Adrenal gland (tissue), 9 donors: ENCODE measurements at regions not wholly inside any gene's neighbourhood (a gene's known extent, or its start where the extent isn't known, plus 50 kb on each side); places are given as distances from the start of the nearest gene placed in this dataset.
"Not testable (repeated sequence)": the region's sequence is repeated elsewhere in the genome, so short reads cannot be mapped to it uniquely, and the experiment has no call there.

Source experiments
- DNase-seq, 7 donors: peaks; one replicate each; pipeline ENCODE4 v3.0.0-alpha.2; 2019 to 2020
- H3K27ac ChIP-seq, 5 donors: fragments of 200-600 bp; sonication (generic) in 4 of 5; 1 replicate in 3 of 5; 2 replicates in 2 of 5; pipeline versions ENCODE4 v1.5.1 to v1.8.0; 2016 to 2020; ENCODE audit warnings: mild to moderate bottlenecking in 1 of 5
- H3K27me3 ChIP-seq: fragments of 200-600 bp; 2 replicates; pipeline ENCODE4 v1.8.0; 2021
- H3K36me3 ChIP-seq, 2 donors: fragments of 200-600 bp; replicated peaks in 1 of 2; 1 replicate in 1 of 2; 2 replicates in 1 of 2; pipeline versions ENCODE4 v1.5.1 to v1.8.0; 2018 to 2022
- H3K4me1 ChIP-seq, 2 donors: fragments of 200-600 bp; replicated peaks in 1 of 2; 1 replicate in 1 of 2; 2 replicates in 1 of 2; pipeline versions ENCODE4 v1.5.1 to v1.8.0; 2018 to 2021
- H3K4me3 ChIP-seq, 4 donors: fragments of 200-600 bp; sonication (generic) in 3 of 4; one replicate each; pipeline ENCODE4 v1.5.1; 2016 to 2018
- H3K9me3 ChIP-seq, 3 donors: fragments of 200-600 bp; sonication (generic) in 1 of 3; replicated peaks in 1 of 3; 1 replicate in 2 of 3; 2 replicates in 1 of 3; pipeline versions ENCODE4 v1.5.1 to v1.8.0; 2016 to 2021
- CTCF ChIP-seq, 6 experiments: fragments of 450-650 bp in 4 of 6; fragments of 200-600 bp in 2 of 6; sonication (generic) in 1 of 6; IDR thresholded peaks; 1 replicate in 5 of 6; 2 replicates in 1 of 6; pipeline versions ENCODE4 v1.5.1 to v1.8.0; 2016 to 2021; ENCODE audit warnings: antibody characterized with exemption in 6 of 6, mild to moderate bottlenecking in 2 of 6, moderate library complexity in 1 of 6
- POLR2A ChIP-seq, 2 donors: fragments of 450-650 bp; IDR thresholded peaks; one replicate each; pipeline ENCODE4 v1.6.1; 2017; ENCODE audit warnings: antibody characterized with exemption in 2 of 2, mild to moderate bottlenecking in 2 of 2, moderate library complexity in 1 of 2
- WGBS, 4 donors: extraction: QIAGEN DNeasy Blood & Tissue Kit in 2 of 4; methylation state at CpG; one replicate each; pipeline versions ENCODE4 v1.1.5 to v1.1.7; 2013 to 2017; 5-methylcytosine and 5-hydroxymethylcytosine counted together
- intact Hi-C, 2 donors: fragments of 100-400 bp; cut with DNase I; formaldehyde crosslinking; loops; one replicate each; pipeline versions ENCODE4 v1.14.1 to v1.15.0; 2022 to 2023
- donor health status: healthy with polysubstance abuse.
- donor health status: Bipolar disorder and iron deficiency.
- donor health status: DM: yes; HTN: yes; CAD: no.
- donor health status: DM: no; HTN: no; CAD: no.
- donor health status: DM: no; HTN: no; CAD: no.

- TF ChIP-seq POLR2A (IDR thresholded peaks at IDR 0.05) (no peak), CTCF (IDR thresholded peaks at IDR 0.05) (no peak)
- no peaks in the 10 kb centered on the region for H3K4me1 ChIP-seq
- H3K9me3 ChIP-seq, result no peaks in the 10 kb centered on the region
- H3K4me3 ChIP-seq, result no peak overlapping the region
- intact Hi-C loops, result no loop called here
- H3K27me3 ChIP-seq, result no peaks in the 10 kb centered on the region
- 71 to 81% (median 77%) methylated on average over 2 of the region's 2 CpGs; no CpG with 5 or more reads in 1 of the 4 donors for WGBS, 4 donors
- H3K36me3 ChIP-seq, result no peaks in the 10 kb centered on the region
- no peak overlapping the region for H3K27ac ChIP-seq
- DNase-seq, result no peak
Observed at GRCh38 chr10:56096226-56096517, 264.9 kb downstream of the ZWINT start.

GRCh38 chr10:56095506-56096225, 265.4 kb downstream of the ZWINT start:
- intact Hi-C loops, result no loop called here
- TF ChIP-seq CTCF (IDR thresholded peaks at IDR 0.05), result no peak
- no peak for TF ChIP-seq POLR2A (IDR thresholded peaks at IDR 0.05)
- Histone ChIP-seq H3K9me3 (no peaks in the 10 kb centered on the region), H3K27ac (no peak overlapping the region), H3K36me3 (no peaks in the 10 kb centered on the region), H3K4me1 (no peaks in the 10 kb centered on the region), H3K27me3 (no peaks in the 10 kb centered on the region), H3K4me3 (no peak overlapping the region)
- WGBS, 4 donors, result 56 to 64% (median 63%) methylated on average over 10 to 16 of the region's 16 CpGs
- no peak for DNase-seq

GRCh38 chr10:56093645-56094044, 267.4 kb downstream of the ZWINT start:
- intact Hi-C loops, result not testable (repeated sequence)

DNA sequence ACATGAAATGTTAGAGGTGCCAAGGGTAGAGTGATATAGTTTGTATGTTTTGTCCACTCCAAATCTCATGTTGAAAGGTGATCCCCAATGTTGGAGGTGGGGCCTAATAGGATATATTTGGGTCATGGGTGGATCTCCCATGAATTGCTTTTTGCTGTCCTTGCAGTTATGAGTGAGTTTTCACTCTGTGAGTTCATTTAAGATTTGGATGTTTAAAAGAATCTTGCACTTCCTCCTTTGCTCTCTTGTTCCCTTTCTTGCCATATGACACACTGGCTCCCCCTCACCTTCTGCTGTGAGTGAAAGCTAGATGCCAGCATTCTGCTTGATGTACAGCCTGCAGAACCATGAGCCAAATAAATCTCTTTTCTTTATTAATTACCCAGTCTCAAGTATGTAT, 269.2 kb downstream of the ZWINT start:
- no peak for TF ChIP-seq CTCF (IDR thresholded peaks at IDR 0.05)
- no peak for TF ChIP-seq POLR2A (IDR thresholded peaks at IDR 0.05)
- H3K36me3 ChIP-seq, result no peaks in the 10 kb centered on the region
- H3K4me1 ChIP-seq, result no peaks in the 10 kb centered on the region
- intact Hi-C loops, result no loop called here
- H3K27me3 ChIP-seq, result no peaks in the 10 kb centered on the region
- H3K4me3 ChIP-seq, result no peak overlapping the region
- no peak overlapping the region for H3K27ac ChIP-seq
- DNase-seq, result no peak
- no peaks in the 10 kb centered on the region for H3K9me3 ChIP-seq

More at GRCh38 chr10:56093645-56094044, 267.4 kb downstream of the ZWINT start:
- not testable (repeated sequence) for H3K4me3 ChIP-seq, DNase-seq, H3K9me3 ChIP-seq, H3K27ac ChIP-seq, H3K27me3 ChIP-seq, H3K4me1 ChIP-seq, H3K36me3 ChIP-seq

DNA sequence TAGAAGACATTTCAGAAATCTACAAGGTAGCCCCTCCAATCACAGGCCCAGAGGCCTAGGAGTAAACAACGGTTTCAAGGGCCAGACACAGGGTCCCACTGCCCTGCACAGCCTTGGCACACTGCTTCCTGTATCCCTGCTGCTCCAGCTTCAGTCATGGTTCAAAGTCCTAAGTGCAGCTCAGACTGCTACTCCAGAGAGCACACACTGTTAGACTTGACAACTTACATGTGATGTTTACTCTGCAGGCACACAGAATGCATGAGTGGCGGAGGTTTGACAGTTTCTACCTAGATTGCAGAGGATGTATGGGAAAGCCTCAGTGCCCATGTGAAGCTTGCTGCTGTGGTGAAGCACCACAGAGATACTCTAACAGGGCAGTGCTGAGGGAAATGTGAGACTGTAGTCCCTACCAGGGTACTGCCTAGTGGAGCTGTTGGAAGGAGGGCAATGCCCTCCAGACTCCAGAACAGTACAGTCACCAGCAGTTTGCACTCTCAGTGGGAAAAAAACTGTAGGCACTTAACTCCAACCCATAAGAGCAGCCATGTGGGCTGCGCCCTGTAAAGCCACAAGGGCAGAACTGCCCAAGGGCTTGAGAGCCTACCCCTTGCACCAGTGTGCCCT, 270.0 kb downstream of the ZWINT start:
- Histone ChIP-seq H3K4me3 (no peak overlapping the region), H3K27me3 (no peaks in the 10 kb centered on the region), H3K4me1 (no peaks in the 10 kb centered on the region), H3K36me3 (no peaks in the 10 kb centered on the region), H3K27ac (no peak overlapping the region), H3K9me3 (no peaks in the 10 kb centered on the region)
- 58 to 85% (median 70%) methylated on average over 3 of the region's 3 CpGs for WGBS, 4 donors
- intact Hi-C loops, result no loop called here
- DNase-seq, result no peak
- no peak for TF ChIP-seq CTCF (IDR thresholded peaks at IDR 0.05)
- no peak for TF ChIP-seq POLR2A (IDR thresholded peaks at IDR 0.05)
